Liver (tissue), 7 donors: ENCODE measurements at regions not wholly inside any gene's neighbourhood (a gene's known extent, or its start where the extent isn't known, plus 50 kb on each side); places are given as distances from the start of the nearest gene placed in this dataset.
A peak's percentile ranks its signal among the peaks of the same experiment; 100 is the strongest.

Experiments
- DNase-seq: peaks from one replicate; pipeline ENCODE4 v3.0.0-alpha.2; 2017; ENCODE audit warnings: low spot score
- H3K27ac ChIP-seq, 2 donors: one replicate each; pipeline ENCODE4 v1.7.0; 2013; ENCODE audit warnings: inconsistent platforms in 2 of 2, low read length in 2 of 2, control low read depth in 1 of 2, low read depth in 1 of 2, mild to moderate bottlenecking in 1 of 2
- H3K27me3 ChIP-seq, 4 donors: one replicate each; pipeline versions ENCODE4 v1.6.1 to v1.7.0; 2013; ENCODE audit warnings: low read length in 3 of 4, inconsistent platforms in 1 of 4, mild to moderate bottlenecking in 1 of 4, moderate library complexity in 1 of 4; ENCODE audit not compliant: control insufficient read depth in 4 of 4, insufficient read depth in 4 of 4
- H3K36me3 ChIP-seq, 4 donors: one replicate each; pipeline versions ENCODE4 v1.6.1 to v1.7.0; 2013; ENCODE audit warnings: low read length in 3 of 4, mild to moderate bottlenecking in 3 of 4, low read depth in 1 of 4, moderate library complexity in 1 of 4; ENCODE audit not compliant: control insufficient read depth in 4 of 4, insufficient read depth in 3 of 4
- H3K4me1 ChIP-seq, 4 donors: one replicate each; pipeline versions ENCODE4 v1.6.1 to v1.7.0; 2013; ENCODE audit warnings: low read length in 3 of 4, mild to moderate bottlenecking in 3 of 4, moderate library complexity in 1 of 4; ENCODE audit not compliant: control insufficient read depth in 4 of 4, insufficient read depth in 4 of 4
- H3K4me3 ChIP-seq, 3 donors: one replicate each; pipeline versions ENCODE4 v1.6.1 to v1.7.0; 2013; ENCODE audit warnings: low read length in 3 of 3, control low read depth in 1 of 3, low read depth in 1 of 3, mild to moderate bottlenecking in 1 of 3
- H3K9ac ChIP-seq, 2 donors: one replicate each; pipeline ENCODE4 v1.7.0; 2013; ENCODE audit warnings: low read length in 2 of 2, mild to moderate bottlenecking in 2 of 2, moderate library complexity in 2 of 2, control low read depth in 1 of 2, low read depth in 1 of 2
- H3K9me3 ChIP-seq, 4 donors: one replicate each; pipeline versions ENCODE4 v1.6.1 to v1.7.0; 2013; ENCODE audit warnings: low read length in 3 of 4; ENCODE audit not compliant: control insufficient read depth in 4 of 4
- FOXA1 ChIP-seq: IDR thresholded peaks from 2 replicates; pipeline ENCODE4 v1.6.1; 2016; ENCODE audit warnings: antibody characterized with exemption
- FOXA2 ChIP-seq: IDR thresholded peaks from 2 replicates; pipeline ENCODE4 v1.6.1; 2016; ENCODE audit warnings: antibody characterized with exemption
- GABPA ChIP-seq, 2 donors: IDR thresholded peaks in 1 of 2; conservative IDR thresholded peaks in 1 of 2; 2 replicates each; pipeline ENCODE4 v1.6.1; 2016; ENCODE audit warnings: antibody characterized with exemption in 2 of 2, mild to moderate bottlenecking in 1 of 2, moderate library complexity in 1 of 2
- HNF4A ChIP-seq, 2 donors: conservative IDR thresholded peaks; 2 replicates each; pipeline ENCODE4 v1.6.1; 2016; ENCODE audit warnings: antibody characterized with exemption in 2 of 2, mild to moderate bottlenecking in 2 of 2
- HNF4G ChIP-seq: IDR thresholded peaks from 2 replicates; pipeline ENCODE4 v1.6.1; 2016; ENCODE audit warnings: antibody characterized with exemption
- JUND ChIP-seq, 2 donors: IDR thresholded peaks; 2 replicates each; pipeline ENCODE4 v1.6.1; 2016; ENCODE audit warnings: antibody characterized with exemption in 2 of 2
- NR2F2 ChIP-seq: IDR thresholded peaks from 2 replicates; pipeline ENCODE4 v1.6.1; 2016; ENCODE audit warnings: antibody characterized with exemption
- RAD21 ChIP-seq, 2 donors: IDR thresholded peaks; 2 replicates each; pipeline ENCODE4 v1.6.1; 2016; ENCODE audit warnings: antibody characterized with exemption in 2 of 2, mild to moderate bottlenecking in 2 of 2
- RXRA ChIP-seq, 2 donors: IDR thresholded peaks; 2 replicates each; pipeline ENCODE4 v1.6.1; 2017 to 2018; ENCODE audit warnings: antibody characterized with exemption in 2 of 2, mild to moderate bottlenecking in 1 of 2
- WGBS: extraction: QIAGEN DNeasy Blood & Tissue Kit; methylation state at CpG from one replicate; pipeline ENCODE4 v1.1.7; 2013; 5-methylcytosine and 5-hydroxymethylcytosine counted together
- TF ChIP-seq, protein P1 (sequence below): IDR thresholded peaks from 2 replicates; pipeline ENCODE4 v1.6.1; 2016; ENCODE audit warnings: antibody characterized with exemption, mild to moderate bottlenecking
- TF ChIP-seq, protein P2 (sequence below): IDR thresholded peaks from 2 replicates; pipeline ENCODE4 v1.6.1; 2016; ENCODE audit warnings: antibody characterized with exemption
- TF ChIP-seq, protein P3 (sequence below): IDR thresholded peaks from 2 replicates; pipeline ENCODE4 v1.6.1; 2016; ENCODE audit warnings: antibody characterized with exemption
- donor health status: healthy.
- donor health status: healthy.
- donor health status: healthy.
- donor health status: healthy.

DNA sequence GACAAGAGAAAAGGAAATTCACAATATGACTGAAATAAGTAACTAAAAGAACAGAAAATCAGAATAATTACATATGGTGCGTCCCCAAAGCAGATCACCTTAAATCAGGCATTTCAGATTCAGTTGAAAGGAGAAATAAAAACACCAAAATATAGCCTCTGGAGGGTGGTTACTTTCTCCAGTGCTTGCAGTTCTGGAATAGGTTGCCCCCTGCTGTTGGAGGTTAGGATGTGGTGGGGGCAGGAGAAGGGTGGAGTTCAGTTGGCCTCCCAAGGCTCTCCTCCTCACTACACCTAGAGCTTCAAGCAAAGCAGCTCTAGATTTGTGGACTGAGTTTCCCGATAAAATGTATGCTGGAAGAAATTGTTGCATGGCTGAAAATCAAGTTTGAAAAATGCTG, 338.2 kb upstream of the TLE4 start:
- no peaks in the 10 kb centered on the region for H3K9me3 ChIP-seq
- no peaks in the 10 kb centered on the region for H3K36me3 ChIP-seq
- H3K4me1 ChIP-seq = no peaks in the 10 kb centered on the region
- peaks cover 0 to 3% (median 0%) of the 10 kb centered on the region in 4 donors for H3K27me3 ChIP-seq
- H3K9ac ChIP-seq = no peak overlapping the region
- no peak overlapping the region for H3K27ac ChIP-seq
- H3K4me3 ChIP-seq = no peak overlapping the region
- 79% methylated on average over 2 of the region's 2 CpGs for WGBS
- DNase-seq = no peak
- no peak for TF ChIP-seq FOXA2
- TF ChIP-seq GABPA (IDR thresholded peaks at IDR 0.05 in 1 of 2, conservative IDR thresholded peaks at IDR 0.05 in 1 of 2) = no peak
- no peak for TF ChIP-seq JUND (IDR thresholded peaks at IDR 0.05)
- TF ChIP-seq HNF4G = no peak
- TF ChIP-seq FOXA1 = no peak
- TF ChIP-seq, protein P1, sequence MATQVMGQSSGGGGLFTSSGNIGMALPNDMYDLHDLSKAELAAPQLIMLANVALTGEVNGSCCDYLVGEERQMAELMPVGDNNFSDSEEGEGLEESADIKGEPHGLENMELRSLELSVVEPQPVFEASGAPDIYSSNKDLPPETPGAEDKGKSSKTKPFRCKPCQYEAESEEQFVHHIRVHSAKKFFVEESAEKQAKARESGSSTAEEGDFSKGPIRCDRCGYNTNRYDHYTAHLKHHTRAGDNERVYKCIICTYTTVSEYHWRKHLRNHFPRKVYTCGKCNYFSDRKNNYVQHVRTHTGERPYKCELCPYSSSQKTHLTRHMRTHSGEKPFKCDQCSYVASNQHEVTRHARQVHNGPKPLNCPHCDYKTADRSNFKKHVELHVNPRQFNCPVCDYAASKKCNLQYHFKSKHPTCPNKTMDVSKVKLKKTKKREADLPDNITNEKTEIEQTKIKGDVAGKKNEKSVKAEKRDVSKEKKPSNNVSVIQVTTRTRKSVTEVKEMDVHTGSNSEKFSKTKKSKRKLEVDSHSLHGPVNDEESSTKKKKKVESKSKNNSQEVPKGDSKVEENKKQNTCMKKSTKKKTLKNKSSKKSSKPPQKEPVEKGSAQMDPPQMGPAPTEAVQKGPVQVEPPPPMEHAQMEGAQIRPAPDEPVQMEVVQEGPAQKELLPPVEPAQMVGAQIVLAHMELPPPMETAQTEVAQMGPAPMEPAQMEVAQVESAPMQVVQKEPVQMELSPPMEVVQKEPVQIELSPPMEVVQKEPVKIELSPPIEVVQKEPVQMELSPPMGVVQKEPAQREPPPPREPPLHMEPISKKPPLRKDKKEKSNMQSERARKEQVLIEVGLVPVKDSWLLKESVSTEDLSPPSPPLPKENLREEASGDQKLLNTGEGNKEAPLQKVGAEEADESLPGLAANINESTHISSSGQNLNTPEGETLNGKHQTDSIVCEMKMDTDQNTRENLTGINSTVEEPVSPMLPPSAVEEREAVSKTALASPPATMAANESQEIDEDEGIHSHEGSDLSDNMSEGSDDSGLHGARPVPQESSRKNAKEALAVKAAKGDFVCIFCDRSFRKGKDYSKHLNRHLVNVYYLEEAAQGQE = no peak
- TF ChIP-seq, protein P2, sequence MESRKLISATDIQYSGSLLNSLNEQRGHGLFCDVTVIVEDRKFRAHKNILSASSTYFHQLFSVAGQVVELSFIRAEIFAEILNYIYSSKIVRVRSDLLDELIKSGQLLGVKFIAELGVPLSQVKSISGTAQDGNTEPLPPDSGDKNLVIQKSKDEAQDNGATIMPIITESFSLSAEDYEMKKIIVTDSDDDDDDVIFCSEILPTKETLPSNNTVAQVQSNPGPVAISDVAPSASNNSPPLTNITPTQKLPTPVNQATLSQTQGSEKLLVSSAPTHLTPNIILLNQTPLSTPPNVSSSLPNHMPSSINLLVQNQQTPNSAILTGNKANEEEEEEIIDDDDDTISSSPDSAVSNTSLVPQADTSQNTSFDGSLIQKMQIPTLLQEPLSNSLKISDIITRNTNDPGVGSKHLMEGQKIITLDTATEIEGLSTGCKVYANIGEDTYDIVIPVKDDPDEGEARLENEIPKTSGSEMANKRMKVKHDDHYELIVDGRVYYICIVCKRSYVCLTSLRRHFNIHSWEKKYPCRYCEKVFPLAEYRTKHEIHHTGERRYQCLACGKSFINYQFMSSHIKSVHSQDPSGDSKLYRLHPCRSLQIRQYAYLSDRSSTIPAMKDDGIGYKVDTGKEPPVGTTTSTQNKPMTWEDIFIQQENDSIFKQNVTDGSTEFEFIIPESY = no peak
- TF ChIP-seq RAD21 (IDR thresholded peaks at IDR 0.05) = peak; percentile 6 to 27
- no peak for TF ChIP-seq NR2F2

DNA sequence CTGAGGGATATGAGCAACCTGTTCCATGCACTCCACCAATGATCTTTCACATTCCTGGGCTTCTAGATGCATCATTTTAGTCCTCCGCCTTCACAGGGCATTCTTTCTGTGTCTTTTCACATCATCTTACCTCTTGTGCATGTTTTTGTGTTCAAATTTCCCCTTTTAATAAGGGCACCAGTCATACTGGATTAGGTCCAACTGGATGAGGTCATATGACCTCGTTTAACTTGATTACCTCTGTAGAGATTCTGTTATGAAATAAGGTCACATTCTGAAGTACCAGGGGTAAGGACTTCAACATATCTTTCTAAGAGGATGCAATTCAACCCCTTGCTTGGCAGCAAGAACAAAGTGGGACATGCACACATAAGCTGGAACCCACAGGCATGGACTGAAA, 335.3 kb upstream of the TLE4 start:
- 54% methylated on average over 2 of the region's 2 CpGs for WGBS
- H3K9ac ChIP-seq = no peak overlapping the region
- H3K27ac ChIP-seq = no peak overlapping the region
- TF ChIP-seq NR2F2 = no peak
- TF ChIP-seq, protein P3, sequence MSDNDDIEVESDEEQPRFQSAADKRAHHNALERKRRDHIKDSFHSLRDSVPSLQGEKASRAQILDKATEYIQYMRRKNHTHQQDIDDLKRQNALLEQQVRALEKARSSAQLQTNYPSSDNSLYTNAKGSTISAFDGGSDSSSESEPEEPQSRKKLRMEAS = no peak
- no peak for TF ChIP-seq HNF4A (conservative IDR thresholded peaks at IDR 0.05)
- no peak for TF ChIP-seq HNF4G
- no peak for TF ChIP-seq FOXA2
- TF ChIP-seq RXRA (IDR thresholded peaks at IDR 0.05) = no peak
- TF ChIP-seq FOXA1 = no peak
- TF ChIP-seq, protein P2 = no peak
- H3K9me3 ChIP-seq = no peaks in the 10 kb centered on the region
- no peak for DNase-seq
- no peaks in the 10 kb centered on the region for H3K36me3 ChIP-seq
- no peaks in the 10 kb centered on the region for H3K27me3 ChIP-seq
- H3K4me3 ChIP-seq = no peak overlapping the region
- no peaks in the 10 kb centered on the region for H3K4me1 ChIP-seq
